ENCODE measurements at regions not wholly inside any gene's neighbourhood (a gene's known extent, or its start where the extent isn't known, plus 50 kb on each side); places are given as distances from the start of the nearest gene placed in this dataset.

- DNase-seq = no peak
These were observed 63.8 kb downstream of the MRPL46 start for GRCh38 chr15:88403351-88403791.

- no peak for DNase-seq
These were observed 65.1 kb downstream of the MRPL46 start for GRCh38 chr15:88401996-88402656.

GRCh38 chr15:88401251-88401995, 65.8 kb downstream of the MRPL46 start:
- DNase-seq = no peak

GRCh38 chr15:88400591-88401250, 66.5 kb downstream of the MRPL46 start:
- no peak for DNase-seq

- DNase-seq = no peak
These were observed 67.1 kb downstream of the MRPL46 start for GRCh38 chr15:88400084-88400483.

- DNase-seq = no peak
These were observed 68.0 kb downstream of the MRPL46 start for GRCh38 chr15:88399021-88399685.

- DNase-seq = no peak
These were observed 69.2 kb downstream of the MRPL46 start for GRCh38 chr15:88398011-88398410.

GRCh38 chr15:88397506-88397905, 69.7 kb downstream of the MRPL46 start:
- no peak for DNase-seq

- no peak for DNase-seq
These were observed 71.1 kb downstream of the MRPL46 start for GRCh38 chr15:88395872-88396781.

GRCh38 chr15:88395241-88395640, 71.9 kb downstream of the MRPL46 start:
- DNase-seq = no peak

GRCh38 chr15:88394553-88395145, 72.5 kb downstream of the MRPL46 start:
- DNase-seq = no peak

- DNase-seq = no peak
These were observed 73.3 kb downstream of the MRPL46 start for GRCh38 chr15:88393719-88394519.

- DNase-seq = no peak
These were observed 75.5 kb downstream of the MRPL46 start for GRCh38 chr15:88391700-88392099.

- DNase-seq = no peak
These were observed 76.2 kb downstream of the MRPL46 start for GRCh38 chr15:88391006-88391405.

- no peak for DNase-seq
These were observed 76.9 kb downstream of the MRPL46 start for GRCh38 chr15:88390164-88390901.

GRCh38 chr15:88389120-88389519, 78.1 kb downstream of the MRPL46 start:
- DNase-seq = no peak

GRCh38 chr15:88388686-88389085, 78.5 kb downstream of the MRPL46 start:
- no peak for DNase-seq

- DNase-seq = no peak
These were observed 82.0 kb downstream of the MRPL46 start for GRCh38 chr15:88385078-88385700.

- DNase-seq = no peak
These were observed 83.8 kb downstream of the MRPL46 start for GRCh38 chr15:88383354-88383753.

GRCh38 chr15:88382482-88382983, 84.7 kb downstream of the MRPL46 start:
- peak; percentile 19 for DNase-seq

All from NCI-H1105 treated with DMSO at 0.1 percent for 48 hours (cell line).